ENCODE measurements at regions not wholly inside any gene's neighbourhood (a gene's known extent, or its start where the extent isn't known, plus 50 kb on each side); places are given as distances from the start of the nearest gene placed in this dataset.

DNA sequence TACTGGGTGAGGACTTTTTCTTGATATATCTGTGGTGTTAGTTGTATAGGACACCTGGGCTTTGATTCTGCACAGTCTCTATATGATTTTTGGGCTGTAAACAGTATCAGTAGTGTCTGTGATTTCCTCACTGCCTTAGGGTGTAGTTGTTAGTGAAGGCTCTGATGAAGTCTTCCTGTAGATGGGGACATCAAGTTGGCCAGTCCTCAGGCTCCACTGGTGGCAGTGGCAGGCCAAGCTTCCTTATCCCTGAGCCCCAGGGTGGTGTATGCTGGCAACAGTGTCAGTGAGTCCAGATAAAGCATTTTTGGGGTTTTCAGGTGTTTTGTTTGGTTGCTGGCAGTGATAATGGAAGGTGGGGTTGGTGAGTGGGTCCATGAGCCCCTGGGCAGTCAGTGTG lies 961.4 kb downstream of the DSC3 start:
- DNase-seq, result no peak
- no peaks in the 10 kb centered on the region for H3K4me1 Mint-ChIP-seq (ENCODE audit: low read depth)
- peaks cover 7% of the 10 kb centered on the region for H3K9me3 Mint-ChIP-seq
- TF ChIP-seq, protein P1, sequence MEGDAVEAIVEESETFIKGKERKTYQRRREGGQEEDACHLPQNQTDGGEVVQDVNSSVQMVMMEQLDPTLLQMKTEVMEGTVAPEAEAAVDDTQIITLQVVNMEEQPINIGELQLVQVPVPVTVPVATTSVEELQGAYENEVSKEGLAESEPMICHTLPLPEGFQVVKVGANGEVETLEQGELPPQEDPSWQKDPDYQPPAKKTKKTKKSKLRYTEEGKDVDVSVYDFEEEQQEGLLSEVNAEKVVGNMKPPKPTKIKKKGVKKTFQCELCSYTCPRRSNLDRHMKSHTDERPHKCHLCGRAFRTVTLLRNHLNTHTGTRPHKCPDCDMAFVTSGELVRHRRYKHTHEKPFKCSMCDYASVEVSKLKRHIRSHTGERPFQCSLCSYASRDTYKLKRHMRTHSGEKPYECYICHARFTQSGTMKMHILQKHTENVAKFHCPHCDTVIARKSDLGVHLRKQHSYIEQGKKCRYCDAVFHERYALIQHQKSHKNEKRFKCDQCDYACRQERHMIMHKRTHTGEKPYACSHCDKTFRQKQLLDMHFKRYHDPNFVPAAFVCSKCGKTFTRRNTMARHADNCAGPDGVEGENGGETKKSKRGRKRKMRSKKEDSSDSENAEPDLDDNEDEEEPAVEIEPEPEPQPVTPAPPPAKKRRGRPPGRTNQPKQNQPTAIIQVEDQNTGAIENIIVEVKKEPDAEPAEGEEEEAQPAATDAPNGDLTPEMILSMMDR (IDR thresholded peaks at IDR 0.05), result no peak
- H3K27ac Mint-ChIP-seq, result no peak overlapping the region
- H3K4me3 Mint-ChIP-seq, result no peak overlapping the region
- H3K36me3 Mint-ChIP-seq (ENCODE audit: low read depth), result no peaks in the 10 kb centered on the region
- H3K27me3 Mint-ChIP-seq (ENCODE audit: insufficient read depth), result no peaks in the 10 kb centered on the region; the same call in 1 of the 2 replicates

- Mint-ChIP-seq H3K4me1 (ENCODE audit: low read depth) (no peaks in the 10 kb centered on the region), H3K27me3 (ENCODE audit: insufficient read depth) (no peaks in the 10 kb centered on the region; the same call in 1 of the 2 replicates), H3K9me3 (peaks cover 17% of the 10 kb centered on the region), H3K4me3 (no peak overlapping the region), H3K36me3 (ENCODE audit: low read depth) (0 out of 2 replicates have a peak, but pooled peaks cover 9% of the 10 kb centered on the region), H3K27ac (no peak overlapping the region)
- TF ChIP-seq, protein P1 (IDR thresholded peaks at IDR 0.05), result no peak
- no peak for DNase-seq
Observed at GRCh38 chr18:30072609-30073385, 969.7 kb downstream of the DSC3 start.

- Mint-ChIP-seq H3K4me3 (no peak overlapping the region), H3K36me3 (ENCODE audit: low read depth) (no peaks in the 10 kb centered on the region), H3K9me3 (no peaks in the 10 kb centered on the region; the same call in 1 of the 2 replicates), H3K4me1 (ENCODE audit: low read depth) (no peaks in the 10 kb centered on the region), H3K27me3 (ENCODE audit: insufficient read depth) (peaks cover 2% of the 10 kb centered on the region; the same call in 1 of the 2 replicates), H3K27ac (no peak overlapping the region)
- no peak for DNase-seq
- TF ChIP-seq, protein P1 (IDR thresholded peaks at IDR 0.05), result no peak
Observed at GRCh38 chr18:30066288-30066687, 976.3 kb downstream of the DSC3 start.

DNA sequence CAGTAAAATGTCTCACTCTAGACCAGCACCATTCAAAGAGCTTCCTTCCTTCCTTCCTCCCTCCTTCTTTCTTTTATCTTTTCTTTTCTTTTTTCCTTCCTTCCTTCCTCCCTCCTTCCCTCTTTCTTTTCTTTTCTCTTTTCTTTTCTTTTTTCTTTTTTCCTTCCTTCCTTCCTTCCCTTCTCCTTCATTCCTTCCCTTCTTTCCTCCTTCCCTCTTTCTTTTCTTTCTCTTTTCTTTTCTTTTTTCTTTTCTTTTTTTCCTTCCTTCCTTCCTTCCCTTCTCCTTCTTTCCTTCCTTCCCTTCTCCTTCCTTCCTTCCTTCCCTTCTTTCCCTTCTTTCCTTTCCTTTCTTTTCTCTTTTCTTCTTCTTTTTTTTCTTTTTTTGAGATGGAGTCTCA lies 985.1 kb downstream of the DSC3 start:
- Mint-ChIP-seq H3K4me1 (ENCODE audit: low read depth) (no peaks in the 10 kb centered on the region), H3K27ac (no peak overlapping the region), H3K4me3 (no peak overlapping the region), H3K9me3 (no peaks in the 10 kb centered on the region), H3K27me3 (ENCODE audit: insufficient read depth) (no peaks in the 10 kb centered on the region), H3K36me3 (ENCODE audit: low read depth) (no peaks in the 10 kb centered on the region)
- TF ChIP-seq, protein P1 (IDR thresholded peaks at IDR 0.05), result no peak
- no peak for DNase-seq

DNA sequence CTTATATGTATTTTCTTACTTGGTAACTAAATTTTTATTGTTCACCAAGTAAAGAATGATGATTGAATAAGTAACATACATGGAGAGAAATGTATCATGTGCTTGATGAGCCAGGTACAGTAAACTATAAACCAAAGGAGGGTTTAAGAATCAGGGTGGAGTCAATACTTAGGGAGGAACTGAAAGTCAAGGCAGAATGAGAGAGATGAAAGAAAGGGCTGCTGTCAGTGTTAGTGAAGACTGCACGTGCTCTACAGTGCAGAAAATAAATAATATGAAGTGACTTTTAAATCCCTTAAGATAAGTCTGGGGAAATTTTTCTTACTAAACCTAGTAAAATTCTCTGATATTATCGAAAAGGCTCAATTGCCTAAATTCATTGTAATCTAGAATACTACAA lies 986.0 kb downstream of the DSC3 start:
- Mint-ChIP-seq H3K27ac (no peak overlapping the region), H3K27me3 (ENCODE audit: insufficient read depth) (no peaks in the 10 kb centered on the region), H3K9me3 (no peaks in the 10 kb centered on the region), H3K36me3 (ENCODE audit: low read depth) (no peaks in the 10 kb centered on the region), H3K4me1 (ENCODE audit: low read depth) (no peaks in the 10 kb centered on the region), H3K4me3 (no peak overlapping the region)
- DNase-seq, result no peak
- TF ChIP-seq, protein P1 (IDR thresholded peaks at IDR 0.05), result no peak

Measured in HFFc6 (cell line).